Mesothelial cell of epicardium (in vitro differentiated cells): ENCODE measurements at regions not wholly inside any gene's neighbourhood (a gene's known extent, or its start where the extent isn't known, plus 50 kb on each side); places are given as distances from the start of the nearest gene placed in this dataset.

Experiments
- DNase-seq, 2 experiments: peaks; one replicate each; pipeline ENCODE4 v3.0.0; 2021; ENCODE audit warnings: low spot score in 2 of 2; ENCODE audit not compliant: unreplicated experiment in 2 of 2
- H3K27ac Mint-ChIP-seq: 2 replicates; pipeline ENCODE4 v1.8.0; 2021; ENCODE audit warnings: mixed read lengths
- H3K27me3 Mint-ChIP-seq: 2 replicates; pipeline ENCODE4 v1.8.0; 2021; ENCODE audit warnings: low read depth, mixed read lengths
- H3K36me3 Mint-ChIP-seq: 2 replicates; pipeline ENCODE4 v1.8.0; 2021; ENCODE audit warnings: mixed read lengths
- H3K4me1 Mint-ChIP-seq: 2 replicates; pipeline ENCODE4 v1.8.0; 2021; ENCODE audit warnings: mixed read lengths
- H3K4me3 Mint-ChIP-seq: 2 replicates; pipeline ENCODE4 v1.8.0; 2021; ENCODE audit warnings: mild to moderate bottlenecking, moderate library complexity, mixed read lengths
- H3K9me3 Mint-ChIP-seq: 2 replicates; pipeline ENCODE4 v1.8.0; 2021; ENCODE audit warnings: mixed read lengths
- CTCF ChIP-seq: fragments of 200-600 bp; sonication (generic); IDR thresholded peaks from one replicate; pipeline ENCODE4 v1.5.0; 2021; ENCODE audit warnings: antibody characterized with exemption; ENCODE audit not compliant: unreplicated experiment

DNA sequence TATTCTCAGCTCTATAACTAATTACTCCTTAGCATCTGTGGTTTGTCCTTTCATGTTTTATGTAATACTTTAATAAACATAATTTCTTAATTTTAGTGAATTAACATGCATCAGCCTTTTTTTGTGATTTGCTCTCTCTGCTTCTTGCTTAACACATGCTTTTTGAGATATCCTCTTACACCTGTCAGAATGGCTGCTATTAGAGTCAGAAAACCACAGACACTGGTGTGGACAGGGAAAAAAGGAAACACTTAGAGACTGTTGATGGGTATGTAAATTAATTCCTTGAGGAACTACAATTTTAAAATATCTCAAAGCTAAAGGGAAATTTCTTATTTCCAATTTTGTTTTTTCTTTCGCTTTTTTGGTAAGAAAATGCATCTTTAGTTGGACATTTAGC, 549.0 kb downstream of the ZNF804A start:
- peaks cover 9% of the 10 kb centered on the region for H3K4me1 Mint-ChIP-seq
- H3K4me3 Mint-ChIP-seq: no peak overlapping the region
- no peak for TF ChIP-seq CTCF
- no peaks in the 10 kb centered on the region for H3K27me3 Mint-ChIP-seq
- H3K9me3 Mint-ChIP-seq: no peaks in the 10 kb centered on the region
- no peaks in the 10 kb centered on the region for H3K36me3 Mint-ChIP-seq
- no peak overlapping the region for H3K27ac Mint-ChIP-seq
- DNase-seq: no peak

DNA sequence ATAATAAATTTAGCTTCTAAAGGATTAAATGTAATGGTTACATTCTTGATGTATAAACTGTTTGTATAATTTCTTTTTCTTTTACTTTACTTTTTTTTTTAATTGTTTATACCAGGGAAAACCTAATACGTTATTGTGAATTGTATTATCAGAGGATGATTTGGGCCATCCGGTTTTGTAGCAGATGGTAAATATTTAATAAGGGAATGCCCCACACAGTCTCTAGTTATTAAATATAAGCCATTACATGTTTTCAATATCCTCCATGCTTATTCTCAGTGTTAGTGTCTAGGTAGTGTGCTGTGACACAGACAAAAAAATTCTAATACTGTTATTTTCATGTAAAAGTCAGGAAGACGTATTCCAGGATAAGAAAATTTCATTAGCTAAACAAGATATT, 553.9 kb downstream of the ZNF804A start:
- H3K4me1 Mint-ChIP-seq: peaks cover 11% of the 10 kb centered on the region
- peaks cover 1% of the 10 kb centered on the region for H3K9me3 Mint-ChIP-seq
- H3K27me3 Mint-ChIP-seq: no peaks in the 10 kb centered on the region
- TF ChIP-seq CTCF: no peak
- DNase-seq: no peak
- no peaks in the 10 kb centered on the region for H3K36me3 Mint-ChIP-seq
- H3K27ac Mint-ChIP-seq: no peak overlapping the region
- no peak overlapping the region for H3K4me3 Mint-ChIP-seq

DNA sequence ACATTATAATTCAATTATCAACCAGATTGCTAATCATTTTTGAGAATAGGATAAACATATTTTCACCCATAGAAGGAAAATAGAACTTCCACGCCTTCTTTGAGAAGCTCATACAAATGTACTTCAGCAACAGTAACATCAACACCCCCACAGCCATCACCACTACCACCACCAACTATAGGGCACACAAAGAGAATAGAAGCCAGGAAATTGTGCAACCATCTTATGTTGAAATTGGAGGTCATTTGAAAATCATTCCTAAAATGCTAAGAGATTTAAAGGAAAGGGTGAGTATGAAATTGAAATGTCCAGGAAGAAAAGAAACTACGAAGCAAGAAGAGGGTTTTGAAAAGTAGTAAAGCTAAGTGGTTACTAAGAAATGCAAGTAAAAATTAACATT, 563.4 kb downstream of the ZNF804A start:
- no peak for TF ChIP-seq CTCF
- Mint-ChIP-seq H3K4me3 (no peak overlapping the region), H3K4me1 (no peaks in the 10 kb centered on the region), H3K27me3 (no peaks in the 10 kb centered on the region), H3K36me3 (no peaks in the 10 kb centered on the region), H3K9me3 (peaks cover 20% of the 10 kb centered on the region), H3K27ac (no peak overlapping the region)
- DNase-seq: no peak

DNA sequence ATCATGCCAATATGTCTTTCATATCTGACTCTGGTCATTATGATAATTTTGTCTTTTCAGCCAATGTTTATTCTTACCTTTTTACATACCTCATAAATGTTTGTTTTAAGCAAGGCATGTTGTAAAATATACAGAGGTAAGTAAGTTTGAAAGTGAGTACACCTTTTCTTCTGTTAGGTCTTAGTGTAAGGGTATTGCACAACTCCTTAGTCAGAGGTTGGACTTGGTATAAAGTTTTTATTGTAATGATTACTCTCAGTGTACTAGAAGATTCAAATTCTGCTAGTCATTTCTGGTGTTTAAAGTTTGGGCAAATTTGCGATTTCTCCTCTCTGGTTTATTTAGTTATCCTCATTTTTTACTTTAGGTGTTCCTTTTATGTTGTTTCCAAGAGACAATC, 564.3 kb upstream of the FSIP2 start:
- H3K4me3 Mint-ChIP-seq: no peak overlapping the region
- peaks cover 4% of the 10 kb centered on the region for H3K27me3 Mint-ChIP-seq
- DNase-seq: no peak
- H3K36me3 Mint-ChIP-seq: no peaks in the 10 kb centered on the region
- no peaks in the 10 kb centered on the region for H3K4me1 Mint-ChIP-seq
- H3K27ac Mint-ChIP-seq: no peak overlapping the region
- no peaks in the 10 kb centered on the region for H3K9me3 Mint-ChIP-seq
- TF ChIP-seq CTCF: no peak

- H3K4me1 Mint-ChIP-seq: no peaks in the 10 kb centered on the region
- DNase-seq: no peak
- no peak for TF ChIP-seq CTCF
- H3K27ac Mint-ChIP-seq: no peak overlapping the region
- H3K4me3 Mint-ChIP-seq: no peak overlapping the region
- peaks cover 2% of the 10 kb centered on the region for H3K27me3 Mint-ChIP-seq
- H3K9me3 Mint-ChIP-seq: peaks cover 3% of the 10 kb centered on the region
- no peaks in the 10 kb centered on the region for H3K36me3 Mint-ChIP-seq
Observed at GRCh38 chr2:185179743-185180142, 558.9 kb upstream of the FSIP2 start.

DNA sequence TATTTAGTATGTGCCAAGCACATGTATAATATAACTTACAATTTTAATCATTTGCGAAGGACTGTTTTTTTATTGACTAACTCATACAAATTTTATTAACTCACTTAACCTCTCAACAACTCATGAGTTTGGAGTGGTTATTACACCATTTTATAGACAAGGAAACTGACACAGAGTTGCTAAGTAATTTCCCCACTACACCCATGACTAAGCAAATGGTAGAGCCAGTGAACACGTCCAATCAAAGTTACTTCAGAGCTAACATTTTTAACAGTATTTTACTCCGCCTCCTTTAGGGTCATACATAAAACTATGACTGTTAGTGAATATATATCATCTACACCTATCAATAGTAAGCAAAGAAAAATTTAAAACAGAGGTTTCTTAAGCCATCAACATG, 556.7 kb upstream of the FSIP2 start:
- Mint-ChIP-seq H3K4me3 (no peak overlapping the region), H3K36me3 (no peaks in the 10 kb centered on the region), H3K9me3 (peaks cover 3% of the 10 kb centered on the region), H3K4me1 (no peaks in the 10 kb centered on the region), H3K27ac (no peak overlapping the region), H3K27me3 (no peaks in the 10 kb centered on the region)
- no peak for DNase-seq
- TF ChIP-seq CTCF: no peak
